Upper lobe of left lung (tissue), 6 donors: ENCODE measurements at regions not wholly inside any gene's neighbourhood (a gene's known extent, or its start where the extent isn't known, plus 50 kb on each side); places are given as distances from the start of the nearest gene placed in this dataset.

Experiments
- ATAC-seq, 2 donors: fragments of 200-7000 bp; cut with Tn5 transposase; one replicate each; pipeline ENCODE4 v1.9.1; 2022; ENCODE audit warnings: mild to moderate bottlenecking in 2 of 2, moderate library complexity in 2 of 2; ENCODE audit not compliant: low FRiP score in 2 of 2
- DNase-seq, 2 donors: peaks; one replicate each; pipeline ENCODE4 v3.0.0-alpha.2; 2019 to 2020
- H3K27ac ChIP-seq, 4 donors: fragments of 200-600 bp; sonication (generic); one replicate each; pipeline ENCODE4 v1.5.1; 2016 to 2019
- H3K27me3 ChIP-seq, 4 donors: fragments of 200-600 bp; sonication (generic); one replicate each; pipeline ENCODE4 v1.5.1; 2017 to 2019
- H3K36me3 ChIP-seq, 4 donors: fragments of 200-600 bp; sonication (generic); one replicate each; pipeline ENCODE4 v1.5.1; 2016 to 2019
- H3K4me1 ChIP-seq, 4 donors: fragments of 200-600 bp; sonication (generic); one replicate each; pipeline ENCODE4 v1.5.1; 2018 to 2019
- H3K4me3 ChIP-seq, 4 donors: fragments of 200-600 bp; sonication (generic); one replicate each; pipeline ENCODE4 v1.5.1; 2017 to 2019; ENCODE audit warnings: mild to moderate bottlenecking in 2 of 4, moderate library complexity in 1 of 4
- H3K9me3 ChIP-seq, 4 donors: fragments of 200-600 bp; sonication (generic); one replicate each; pipeline ENCODE4 v1.5.1; 2018 to 2019
- EP300 ChIP-seq, 4 donors: sonication (generic); formaldehyde crosslinking; IDR thresholded peaks; one replicate each; pipeline ENCODE4 v1.5.1; 2017; ENCODE audit warnings: antibody characterized with exemption in 4 of 4, control low read depth in 2 of 4
- POLR2A ChIP-seq, 4 donors: fragments of 450-650 bp; IDR thresholded peaks; one replicate each; pipeline ENCODE4 v1.5.1; 2016 to 2017; ENCODE audit warnings: antibody characterized with exemption in 4 of 4, mild to moderate bottlenecking in 2 of 4
- POLR2AphosphoS5 ChIP-seq, 2 donors: sonication (generic); formaldehyde crosslinking; IDR thresholded peaks; one replicate each; pipeline ENCODE4 v1.5.1; 2017; ENCODE audit warnings: antibody characterized with exemption in 2 of 2
- WGBS, 2 donors: methylation state at CpG; one replicate each; pipeline ENCODE4 v1.1.5; 2017 to 2018; 5-methylcytosine and 5-hydroxymethylcytosine counted together
- TF ChIP-seq, protein P1 (sequence below), 6 experiments: fragments of 450-650 bp in 4 of 6; fragments of 200-600 bp in 2 of 6; sonication (generic) in 2 of 6; IDR thresholded peaks; one replicate each; pipeline ENCODE4 v1.5.1; 2016 to 2019; ENCODE audit warnings: antibody characterized with exemption in 6 of 6
- donor health status: DM: no; HTN: no; CAD: no; lungs with moderate emphysema.
- donor health status: DM: no; HTN: yes; CAD: no; lungs with severe emphysema.

DNA sequence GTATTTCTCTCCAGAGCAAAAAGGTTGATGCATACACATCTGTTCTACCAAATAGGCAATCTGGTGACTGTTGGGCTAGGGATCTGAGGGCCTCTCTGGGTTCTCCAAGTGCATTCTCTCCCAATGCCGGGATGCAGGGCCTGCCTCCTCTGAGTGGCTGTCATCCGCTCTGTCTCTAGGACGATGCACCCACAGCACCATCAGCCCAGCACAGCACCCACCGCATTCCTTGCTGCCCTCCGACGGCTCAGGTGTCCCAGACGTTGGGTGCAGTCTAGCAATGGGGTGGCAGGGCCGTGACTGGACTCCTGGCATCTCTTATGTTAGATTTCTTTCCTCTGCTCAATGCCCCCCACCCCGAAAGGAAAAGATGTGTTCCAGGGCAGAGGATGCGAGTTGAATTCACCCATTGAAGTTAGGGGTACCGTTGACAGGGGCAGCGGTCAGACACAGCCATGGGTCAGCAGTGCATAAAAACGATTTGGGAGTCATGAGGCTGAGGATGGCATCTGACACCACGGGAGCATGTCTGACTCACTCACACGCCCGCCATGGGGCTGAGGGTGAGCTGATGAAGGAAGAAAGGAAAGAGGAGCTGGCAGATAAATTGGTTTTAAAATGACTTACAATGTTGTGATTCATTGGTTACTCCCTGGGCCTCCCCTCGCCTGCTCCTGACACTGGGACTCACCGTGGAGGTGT, 93.2 kb upstream of the C14orf180 start:
- WGBS, 2 donors: 84 to 87% methylated on average over 15 to 18 of the region's 18 CpGs
- TF ChIP-seq POLR2A (IDR thresholded peaks at IDR 0.05) (no peak), EP300 (IDR thresholded peaks at IDR 0.05) (no peak), POLR2AphosphoS5 (IDR thresholded peaks at IDR 0.05) (no peak)
- TF ChIP-seq, protein P1, sequence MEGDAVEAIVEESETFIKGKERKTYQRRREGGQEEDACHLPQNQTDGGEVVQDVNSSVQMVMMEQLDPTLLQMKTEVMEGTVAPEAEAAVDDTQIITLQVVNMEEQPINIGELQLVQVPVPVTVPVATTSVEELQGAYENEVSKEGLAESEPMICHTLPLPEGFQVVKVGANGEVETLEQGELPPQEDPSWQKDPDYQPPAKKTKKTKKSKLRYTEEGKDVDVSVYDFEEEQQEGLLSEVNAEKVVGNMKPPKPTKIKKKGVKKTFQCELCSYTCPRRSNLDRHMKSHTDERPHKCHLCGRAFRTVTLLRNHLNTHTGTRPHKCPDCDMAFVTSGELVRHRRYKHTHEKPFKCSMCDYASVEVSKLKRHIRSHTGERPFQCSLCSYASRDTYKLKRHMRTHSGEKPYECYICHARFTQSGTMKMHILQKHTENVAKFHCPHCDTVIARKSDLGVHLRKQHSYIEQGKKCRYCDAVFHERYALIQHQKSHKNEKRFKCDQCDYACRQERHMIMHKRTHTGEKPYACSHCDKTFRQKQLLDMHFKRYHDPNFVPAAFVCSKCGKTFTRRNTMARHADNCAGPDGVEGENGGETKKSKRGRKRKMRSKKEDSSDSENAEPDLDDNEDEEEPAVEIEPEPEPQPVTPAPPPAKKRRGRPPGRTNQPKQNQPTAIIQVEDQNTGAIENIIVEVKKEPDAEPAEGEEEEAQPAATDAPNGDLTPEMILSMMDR (IDR thresholded peaks at IDR 0.05): no peak
- no peak for DNase-seq

DNA sequence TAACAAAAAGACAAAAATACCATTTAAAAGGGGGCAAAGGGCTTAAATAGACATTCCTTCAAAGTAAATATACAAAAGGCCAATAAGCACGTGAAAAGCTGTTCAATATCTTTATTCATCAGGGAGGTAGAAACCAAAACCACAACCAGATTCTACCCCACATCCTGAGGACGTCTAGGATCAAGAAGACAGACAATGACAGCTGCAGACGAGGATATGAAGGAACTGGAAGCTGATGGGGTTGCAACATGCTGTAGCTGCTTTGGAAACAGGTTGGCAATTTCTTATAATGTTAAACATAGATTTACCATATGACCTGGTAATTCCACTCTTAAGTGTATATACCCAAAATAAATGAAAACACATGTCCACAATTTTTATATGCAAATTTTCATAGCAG, 85.1 kb upstream of the C14orf180 start:
- Histone ChIP-seq H3K9me3 (peaks cover 0 to 7% (median 2%) of the 10 kb centered on the region in 4 donors), H3K4me3 (no peak overlapping the region), H3K27me3 (no peaks in the 10 kb centered on the region), H3K4me1 (no peaks in the 10 kb centered on the region), H3K27ac (no peak overlapping the region), H3K36me3 (no peaks in the 10 kb centered on the region)
- ATAC-seq (no peak), DNase-seq (no peak)
- TF ChIP-seq, protein P1 (IDR thresholded peaks at IDR 0.05): no peak
- TF ChIP-seq POLR2AphosphoS5 (IDR thresholded peaks at IDR 0.05) (no peak), EP300 (IDR thresholded peaks at IDR 0.05) (no peak), POLR2A (IDR thresholded peaks at IDR 0.05) (no peak)
- WGBS, 2 donors: 43 to 46% methylated on average over 3 of the region's 3 CpGs

More for the DNA sequence above, 93.2 kb upstream of the C14orf180 start:
- ATAC-seq: no peak
- peaks cover 0 to 17% (median 3%) of the 10 kb centered on the region in 4 donors for H3K9me3 ChIP-seq
- H3K4me3 ChIP-seq: no peak overlapping the region
- no peaks in the 10 kb centered on the region for H3K4me1 ChIP-seq
- no peaks in the 10 kb centered on the region for H3K36me3 ChIP-seq
- no peaks in the 10 kb centered on the region for H3K27me3 ChIP-seq
- H3K27ac ChIP-seq: no peak overlapping the region

DNA sequence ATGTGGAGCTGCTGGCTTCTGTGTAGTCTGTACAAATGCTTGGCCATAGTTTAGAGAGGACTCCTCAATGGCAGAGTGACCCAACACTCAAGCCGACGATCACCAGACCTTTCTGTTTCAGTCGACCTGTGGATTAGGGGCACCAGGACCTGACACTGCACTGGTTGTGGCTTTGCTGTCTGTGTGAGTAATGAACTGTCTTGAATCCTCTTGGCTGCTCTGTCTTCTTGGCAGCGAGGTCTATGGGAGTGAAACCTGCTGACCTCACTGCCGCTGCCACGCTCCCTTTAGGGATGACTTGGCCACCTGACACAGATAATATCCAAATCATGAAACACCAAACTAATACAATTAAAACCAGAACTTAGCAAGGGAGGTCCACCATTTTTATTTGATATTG, 83.5 kb upstream of the C14orf180 start:
- no peak for ATAC-seq
- WGBS, 2 donors: 63 to 74% methylated on average over 6 of the region's 6 CpGs

DNA sequence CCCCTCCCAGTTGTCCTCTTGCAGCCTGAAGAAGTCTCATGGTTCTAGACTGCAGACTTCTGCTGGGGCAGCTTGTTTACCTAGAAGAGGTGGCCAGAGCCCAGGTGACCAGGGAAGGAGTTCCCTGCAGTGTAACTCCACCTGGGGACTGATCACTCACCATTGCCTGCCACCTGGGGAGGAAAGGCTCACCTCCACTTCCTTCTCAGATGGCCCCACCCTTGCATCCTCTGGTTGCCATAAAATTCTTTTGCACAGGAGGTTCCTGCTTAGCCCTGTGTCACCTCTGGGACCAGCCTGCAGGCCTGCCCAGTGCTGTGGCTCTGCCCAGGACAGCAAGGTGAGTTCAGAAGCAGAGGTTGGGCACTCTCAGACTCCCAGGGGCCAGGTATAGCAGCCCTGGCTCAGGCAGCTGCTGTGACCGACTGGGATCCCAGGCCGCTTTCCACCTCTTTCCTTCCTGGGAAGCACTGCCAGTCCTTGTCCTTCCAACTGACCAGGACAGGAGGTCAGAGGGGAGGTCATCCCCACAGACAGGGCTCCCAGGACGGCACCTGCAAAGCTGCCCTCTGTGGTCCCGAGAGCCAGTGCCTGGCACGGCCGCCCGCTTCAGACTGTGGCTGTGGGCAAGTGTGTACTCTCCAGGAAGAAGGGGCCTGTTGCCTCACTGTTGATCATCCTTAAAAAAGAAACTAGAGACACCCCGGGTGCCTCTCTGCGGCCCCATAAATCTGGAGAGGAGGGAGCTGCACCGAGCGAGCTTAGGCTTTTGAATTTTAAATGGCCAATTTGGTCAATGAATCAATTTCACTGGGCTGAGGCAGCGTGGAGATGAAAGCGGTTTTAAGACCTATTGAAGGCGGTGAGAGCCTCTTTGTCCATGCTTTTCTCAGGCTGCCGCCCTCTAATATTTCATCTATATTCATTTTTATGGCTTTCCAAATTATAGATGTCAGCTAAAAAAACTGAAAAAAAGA, 79.5 kb upstream of the C14orf180 start:
- H3K4me3 ChIP-seq: no peak overlapping the region
- H3K27me3 ChIP-seq: no peaks in the 10 kb centered on the region
- ATAC-seq (no peak), DNase-seq (peak; percentile 15 to 60)
- 82 to 83% methylated on average over 10 to 14 of the region's 15 CpGs for WGBS, 2 donors
- peaks cover 9 to 18% (median 12%) of the 10 kb centered on the region in 4 donors for H3K9me3 ChIP-seq
- no peaks in the 10 kb centered on the region for H3K4me1 ChIP-seq
- no peak for TF ChIP-seq POLR2AphosphoS5 (IDR thresholded peaks at IDR 0.05)
- TF ChIP-seq, protein P1 (IDR thresholded peaks at IDR 0.05): no peak
- H3K27ac ChIP-seq: no peak overlapping the region
- H3K36me3 ChIP-seq: no peaks in the 10 kb centered on the region

More for the DNA sequence above, 83.5 kb upstream of the C14orf180 start:
- DNase-seq: no peak
- no peaks in the 10 kb centered on the region for H3K4me1 ChIP-seq
- H3K4me3 ChIP-seq: no peak overlapping the region
- no peaks in the 10 kb centered on the region for H3K36me3 ChIP-seq
- H3K27ac ChIP-seq: no peak overlapping the region
- peaks cover 0 to 7% (median 2%) of the 10 kb centered on the region in 4 donors for H3K9me3 ChIP-seq
- TF ChIP-seq EP300 (IDR thresholded peaks at IDR 0.05): no peak
- no peak for TF ChIP-seq POLR2AphosphoS5 (IDR thresholded peaks at IDR 0.05)
- no peak for TF ChIP-seq POLR2A (IDR thresholded peaks at IDR 0.05)
- H3K27me3 ChIP-seq: no peaks in the 10 kb centered on the region

DNA sequence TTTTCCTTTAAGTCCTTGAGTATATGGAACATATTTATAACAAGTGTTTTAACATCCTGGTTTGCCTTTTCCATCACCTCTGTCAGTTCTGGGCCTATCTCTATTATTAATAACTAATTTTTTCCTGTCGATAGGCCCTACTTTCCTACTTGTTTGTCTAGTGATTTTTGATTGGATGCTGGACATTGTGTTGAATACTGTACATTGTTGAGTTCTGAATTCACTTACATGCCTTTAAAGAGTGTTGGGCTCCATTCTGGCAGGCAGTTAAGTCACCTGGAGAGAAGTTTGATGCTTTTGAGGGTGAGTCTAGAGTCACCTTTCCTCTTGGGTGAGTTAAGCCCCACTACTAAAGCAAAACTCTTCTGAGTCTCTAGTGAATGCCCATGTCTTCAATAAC, 77.5 kb upstream of the C14orf180 start:
- no peak for ATAC-seq
- Histone ChIP-seq H3K27ac (no peak overlapping the region), H3K9me3 (peaks cover 9 to 11% (median 10%) of the 10 kb centered on the region in 4 donors), H3K4me1 (no peaks in the 10 kb centered on the region), H3K36me3 (no peaks in the 10 kb centered on the region), H3K4me3 (no peak overlapping the region), H3K27me3 (no peaks in the 10 kb centered on the region)
- TF ChIP-seq POLR2A (IDR thresholded peaks at IDR 0.05) (no peak), POLR2AphosphoS5 (IDR thresholded peaks at IDR 0.05) (no peak), EP300 (IDR thresholded peaks at IDR 0.05) (no peak)
- TF ChIP-seq, protein P1 (IDR thresholded peaks at IDR 0.05): no peak
- WGBS, 2 donors: 86 to 100% methylated on average over 1 of the region's 1 CpG
- DNase-seq: no peak
